Pons (tissue), 1 donor: ENCODE measurements at regions not wholly inside any gene's neighbourhood (a gene's known extent, or its start where the extent isn't known, plus 50 kb on each side); places are given as distances from the start of the nearest gene placed in this dataset.
"Not testable (repeated sequence)": the region's sequence is repeated elsewhere in the genome, so short reads cannot be mapped to it uniquely, and the experiment has no call there.

Experiments used
- DNase-seq: peaks from one replicate; pipeline ENCODE4 v3.0.0-alpha.2; 2016; ENCODE audit warnings: low spot score

GRCh38 chr1:88293691-88294190, 390.3 kb upstream of the PKN2 start:
- DNase-seq: no peak

GRCh38 chr1:88296227-88296626, 387.8 kb upstream of the PKN2 start:
- DNase-seq: no peak

- DNase-seq: no peak
Measured at GRCh38 chr1:88296642-88297041, 387.4 kb upstream of the PKN2 start.

GRCh38 chr1:88298506-88298905, 385.6 kb upstream of the PKN2 start:
- DNase-seq: no peak

GRCh38 chr1:88300752-88301263, 383.3 kb upstream of the PKN2 start:
- no peak for DNase-seq

GRCh38 chr1:88302843-88303486, 381.1 kb upstream of the PKN2 start:
- peak; percentile 45 for DNase-seq

- peak; percentile 11 for DNase-seq
Measured at GRCh38 chr1:88311265-88311664, 372.8 kb upstream of the PKN2 start.

- no peak for DNase-seq
Measured at GRCh38 chr1:88311907-88312306, 372.2 kb upstream of the PKN2 start.

GRCh38 chr1:88317396-88317795, 366.7 kb upstream of the PKN2 start:
- DNase-seq: no peak

GRCh38 chr1:88318740-88319139, 365.3 kb upstream of the PKN2 start:
- DNase-seq: no peak

- no peak for DNase-seq
Measured at GRCh38 chr1:88320291-88320690, 363.8 kb upstream of the PKN2 start.

- no peak for DNase-seq
Measured at GRCh38 chr1:88321706-88322105, 362.4 kb upstream of the PKN2 start.

GRCh38 chr1:88324899-88325298, 359.2 kb upstream of the PKN2 start:
- no peak for DNase-seq

- peak; percentile 23 for DNase-seq
Measured at GRCh38 chr1:88327391-88328267, 356.4 kb upstream of the PKN2 start.

- no peak for DNase-seq
Measured at GRCh38 chr1:88330201-88330600, 353.9 kb upstream of the PKN2 start.

GRCh38 chr1:88333086-88333695, 350.9 kb upstream of the PKN2 start:
- DNase-seq: no peak

GRCh38 chr1:88341447-88341846, 342.6 kb upstream of the PKN2 start:
- DNase-seq: no peak

GRCh38 chr1:88342081-88342480, 342.0 kb upstream of the PKN2 start:
- DNase-seq: not testable (repeated sequence)

GRCh38 chr1:88350648-88351047, 333.4 kb upstream of the PKN2 start:
- DNase-seq: no peak

- no peak for DNase-seq
Measured at GRCh38 chr1:88351960-88352359, 332.1 kb upstream of the PKN2 start.

- DNase-seq: no peak
Measured at GRCh38 chr1:88354256-88354655, 329.8 kb upstream of the PKN2 start.

- no peak for DNase-seq
Measured at GRCh38 chr1:88357729-88358128, 326.3 kb upstream of the PKN2 start.
